GM23248 (cell line): ENCODE measurements at regions not wholly inside any gene's neighbourhood (a gene's known extent, or its start where the extent isn't known, plus 50 kb on each side); places are given as distances from the start of the nearest gene placed in this dataset.

Experiments
- DNase-seq: peaks from one replicate; pipeline ENCODE4 v3.0.0-alpha.2; 2015
- H2AFZ ChIP-seq: fragments of 200-600 bp; sonication (generic); 2 replicates; pipeline ENCODE4 v1.6.1; 2016; ENCODE audit warnings: antibody characterized with exemption
- H3F3A ChIP-seq: fragments of 200-600 bp; sonication (generic); 2 replicates; pipeline ENCODE4 v1.6.1; 2016; ENCODE audit warnings: mild to moderate bottlenecking, antibody characterized with exemption, mixed run types; ENCODE audit not compliant: insufficient read depth
- H3K27ac ChIP-seq: fragments of 200-600 bp; sonication (generic); 2 replicates; pipeline ENCODE4 v1.5.1; 2016; ENCODE audit warnings: mild to moderate bottlenecking
- H3K27me3 ChIP-seq: fragments of 200-600 bp; sonication (generic); replicated peaks from 2 replicates; pipeline ENCODE4 v1.6.1; 2016; ENCODE audit warnings: mild to moderate bottlenecking; ENCODE audit not compliant: insufficient read depth
- H3K36me3 ChIP-seq: fragments of 200-600 bp; sonication (generic); 2 replicates; pipeline ENCODE4 v1.6.1; 2016; ENCODE audit warnings: low read depth, mild to moderate bottlenecking
- H3K4me1 ChIP-seq: fragments of 200-600 bp; sonication (generic); 2 replicates; pipeline ENCODE4 v1.6.1; 2016; ENCODE audit warnings: mild to moderate bottlenecking; ENCODE audit not compliant: insufficient read depth
- H3K4me2 ChIP-seq: fragments of 200-600 bp; sonication (generic); one replicate; pipeline ENCODE4 v1.6.1; 2016; ENCODE audit warnings: mild to moderate bottlenecking; ENCODE audit not compliant: unreplicated experiment
- H3K4me3 ChIP-seq: fragments of 200-600 bp; sonication (generic); 2 replicates; pipeline ENCODE4 v1.5.1; 2016; ENCODE audit warnings: mild to moderate bottlenecking
- H3K79me2 ChIP-seq: fragments of 200-600 bp; sonication (generic); 2 replicates; pipeline ENCODE4 v1.6.1; 2016; ENCODE audit warnings: mild to moderate bottlenecking; ENCODE audit not compliant: insufficient read depth
- H3K9ac ChIP-seq: fragments of 200-600 bp; sonication (generic); 2 replicates; pipeline ENCODE4 v1.6.1; 2016; ENCODE audit warnings: mild to moderate bottlenecking
- H3K9me2 ChIP-seq: fragments of 200-600 bp; sonication (generic); 2 replicates; pipeline ENCODE4 v1.6.1; 2016; ENCODE audit warnings: mixed run types, mild to moderate bottlenecking, moderate library complexity; ENCODE audit not compliant: insufficient read depth
- H3K9me3 ChIP-seq: fragments of 200-600 bp; sonication (generic); one replicate; pipeline ENCODE4 v1.6.1; 2017; ENCODE audit warnings: low read depth
- H4K20me1 ChIP-seq: fragments of 200-600 bp; sonication (generic); 2 replicates; pipeline ENCODE4 v1.6.0; 2016; ENCODE audit not compliant: insufficient read depth
- EZH2 ChIP-seq: fragments of 200-600 bp; sonication (generic); IDR thresholded peaks from 2 replicates; pipeline ENCODE4 v1.6.1; 2018; ENCODE audit warnings: antibody characterized with exemption, mild to moderate bottlenecking; ENCODE audit not compliant: insufficient read depth, poor library complexity, severe bottlenecking
- EZH2phosphoT487 ChIP-seq: fragments of 200-600 bp; sonication (generic); IDR thresholded peaks from 2 replicates; pipeline ENCODE4 v1.6.1; 2018; ENCODE audit warnings: antibody characterized with exemption, moderate library complexity, mild to moderate bottlenecking, low read depth; ENCODE audit not compliant: insufficient read depth
- WGBS, 2 experiments: methylation state at CpG; one replicate each; pipeline ENCODE4 v1.1.6; 2015 to 2017; ENCODE audit warnings: low lambda C conversion rate in 2 of 2, low coverage in 1 of 2; ENCODE audit errors: missing lambda C conversion rate in 2 of 2; 5-methylcytosine and 5-hydroxymethylcytosine counted together
- in situ Hi-C: fragments of 300-500 bp; cut with MboI; formaldehyde crosslinking; loops from 2 replicates; pipeline ENCODE4 v1.15.0; 2020

- H3K36me3 ChIP-seq: no peaks in the 10 kb centered on the region
- H3K9me3 ChIP-seq: no peaks in the 10 kb centered on the region
- no peak overlapping the region for H3K4me3 ChIP-seq
- WGBS, 2 experiments: 89 to 93% methylated on average over 2 of the region's 2 CpGs
- no peaks in the 10 kb centered on the region for H3F3A ChIP-seq
- no peak overlapping the region for H3K4me2 ChIP-seq
- no peaks in the 10 kb centered on the region for H3K27me3 ChIP-seq
- H2AFZ ChIP-seq: no peak overlapping the region
- no peaks in the 10 kb centered on the region for H4K20me1 ChIP-seq
- DNase-seq: no peak
- no peaks in the 10 kb centered on the region for H3K9me2 ChIP-seq
- H3K79me2 ChIP-seq: no peaks in the 10 kb centered on the region
- no peak overlapping the region for H3K27ac ChIP-seq
- H3K4me1 ChIP-seq: 0 out of 2 replicates have a peak, but pooled peaks cover 4% of the 10 kb centered on the region
- H3K9ac ChIP-seq: no peak overlapping the region
- TF ChIP-seq EZH2phosphoT487 (no peak), EZH2 (no peak)
- in situ Hi-C loops: no loop called here
These were observed 270.9 kb downstream of the LMO4 start for GRCh38 chr1:87599569-87599968.

DNA sequence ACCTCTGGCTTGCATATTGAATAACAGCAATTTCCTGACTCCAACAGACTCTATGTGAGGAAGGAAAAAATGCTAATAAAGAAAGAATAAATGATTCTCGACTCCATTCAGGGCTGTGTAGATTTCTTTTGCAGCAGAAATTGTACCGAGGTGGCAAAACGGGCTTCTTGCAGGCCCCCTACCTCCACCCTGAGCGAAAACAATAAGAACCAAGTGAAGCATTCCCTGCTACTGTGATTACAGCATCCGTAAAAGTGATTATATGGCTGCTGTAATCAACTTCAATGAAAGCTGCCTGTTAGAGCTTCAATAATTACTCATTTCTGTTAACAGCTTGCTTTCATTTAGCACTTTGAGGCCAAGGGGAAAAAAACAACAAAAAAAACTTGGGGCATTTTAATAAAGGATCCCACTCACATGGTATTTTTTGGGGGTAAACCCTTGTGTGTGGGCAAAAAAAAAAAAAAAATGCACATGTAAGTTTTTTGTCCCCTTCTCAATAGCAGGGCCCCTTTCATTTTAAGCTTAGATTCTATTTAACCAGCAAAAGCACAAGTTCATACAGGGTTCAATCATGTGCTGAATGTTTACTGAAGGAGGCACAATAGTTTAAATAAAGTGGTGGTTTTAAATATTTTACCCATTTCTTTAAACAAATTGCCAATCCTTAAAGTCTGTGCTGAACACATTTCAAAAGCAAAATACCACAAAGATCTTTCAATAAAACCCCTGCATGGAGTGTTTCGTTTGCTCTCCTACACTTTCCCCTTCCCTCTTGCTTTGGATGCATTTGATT, 271.6 kb downstream of the LMO4 start:
- Histone ChIP-seq H3K79me2 (no peaks in the 10 kb centered on the region), H3K4me2 (no peak overlapping the region), H2AFZ (no peak overlapping the region), H3K27ac (no peak overlapping the region), H4K20me1 (no peaks in the 10 kb centered on the region), H3K36me3 (no peaks in the 10 kb centered on the region), H3K9ac (no peak overlapping the region), H3K27me3 (no peaks in the 10 kb centered on the region), H3K9me3 (no peaks in the 10 kb centered on the region), H3F3A (no peaks in the 10 kb centered on the region), H3K9me2 (no peaks in the 10 kb centered on the region), H3K4me3 (no peak overlapping the region), H3K4me1 (no peaks in the 10 kb centered on the region)
- 59 to 62% methylated on average over 6 of the region's 6 CpGs for WGBS, 2 experiments
- no peak for DNase-seq
- TF ChIP-seq EZH2phosphoT487: no peak
- no peak for TF ChIP-seq EZH2
- in situ Hi-C loops: no loop called here

DNA sequence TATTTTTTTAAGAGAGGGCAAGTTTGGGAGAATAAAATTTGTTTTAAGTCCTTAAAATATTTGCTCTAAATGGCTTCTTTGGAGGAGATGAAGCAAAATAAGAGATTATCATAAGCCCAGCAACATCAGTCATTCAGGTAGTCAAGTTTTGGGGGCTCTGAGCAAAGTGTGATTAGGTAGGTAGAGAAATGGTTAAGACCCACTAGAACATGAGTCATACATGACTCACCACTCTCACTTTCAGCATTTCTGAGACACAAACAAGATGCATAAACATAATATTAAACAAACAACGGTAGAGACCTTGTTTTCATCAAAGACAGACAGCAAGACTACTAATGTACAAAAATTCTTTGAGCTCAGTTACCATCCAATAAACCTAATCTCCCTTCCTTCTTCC, 272.2 kb downstream of the LMO4 start:
- Histone ChIP-seq H3K4me2 (no peak overlapping the region), H3K4me1 (no peaks in the 10 kb centered on the region), H3K9me3 (no peaks in the 10 kb centered on the region), H3K9ac (no peak overlapping the region), H4K20me1 (no peaks in the 10 kb centered on the region), H3F3A (no peaks in the 10 kb centered on the region), H3K79me2 (no peaks in the 10 kb centered on the region), H3K9me2 (no peaks in the 10 kb centered on the region), H3K36me3 (no peaks in the 10 kb centered on the region), H3K27ac (no peak overlapping the region), H3K4me3 (no peak overlapping the region), H3K27me3 (no peaks in the 10 kb centered on the region), H2AFZ (no peak overlapping the region)
- in situ Hi-C loops: no loop called here
- peak; percentile 8 for DNase-seq
- 3 to 22% methylated on average over 1 of the region's 1 CpG for WGBS, 2 experiments
- TF ChIP-seq EZH2phosphoT487: no peak

DNA sequence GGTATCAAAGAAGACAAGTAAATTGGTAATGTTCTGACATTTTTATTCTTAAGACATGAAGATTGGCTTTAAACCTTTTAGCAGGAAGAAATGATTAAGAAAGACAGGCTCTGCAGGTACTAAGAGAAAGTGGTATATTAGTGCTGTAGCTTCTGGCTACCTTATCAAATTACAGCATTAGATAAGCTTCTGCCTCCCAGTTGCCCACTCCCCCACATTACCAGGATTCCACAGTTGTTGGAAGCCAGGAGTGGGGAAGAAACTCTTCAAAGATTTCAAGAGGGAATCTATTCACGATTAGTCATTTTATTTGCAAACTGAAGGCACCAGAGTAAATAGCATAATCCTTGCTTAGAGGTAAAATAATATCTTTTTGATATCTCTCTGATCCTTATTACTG, 274.9 kb downstream of the LMO4 start:
- no peak for DNase-seq
- Histone ChIP-seq H3K9me3 (no peaks in the 10 kb centered on the region), H3K36me3 (no peaks in the 10 kb centered on the region), H2AFZ (no peak overlapping the region), H3K27ac (no peak overlapping the region), H3K4me3 (no peak overlapping the region), H3K9ac (no peak overlapping the region), H3F3A (no peaks in the 10 kb centered on the region), H3K4me2 (no peak overlapping the region), H3K4me1 (no peaks in the 10 kb centered on the region), H4K20me1 (no peaks in the 10 kb centered on the region), H3K79me2 (no peaks in the 10 kb centered on the region), H3K9me2 (no peaks in the 10 kb centered on the region), H3K27me3 (no peaks in the 10 kb centered on the region)
- TF ChIP-seq EZH2 (no peak), EZH2phosphoT487 (no peak)
- in situ Hi-C loops: no loop called here
- WGBS, 2 experiments: 78 to 89% methylated on average over 1 of the region's 1 CpG
